Endothelial cell of umbilical vein (primary cell): ENCODE measurements at regions not wholly inside any gene's neighbourhood (a gene's known extent, or its start where the extent isn't known, plus 50 kb on each side); places are given as distances from the start of the nearest gene placed in this dataset.

Experiments
- EZH2 ChIP-seq: IDR thresholded peaks from 2 replicates; pipeline ENCODE4 v1.6.1; 2012; ENCODE audit warnings: borderline replicate concordance, low read depth, mild to moderate bottlenecking, moderate library complexity, low read length, inconsistent platforms; ENCODE audit not compliant: severe bottlenecking
- FOS ChIP-seq: IDR thresholded peaks from 2 replicates; pipeline ENCODE4 v1.6.1; 2011; ENCODE audit warnings: mild to moderate bottlenecking, low read length, moderate library complexity, borderline replicate concordance; ENCODE audit not compliant: insufficient read depth
- GATA2 ChIP-seq: IDR thresholded peaks from 2 replicates; pipeline ENCODE4 v1.7.0; 2011; ENCODE audit warnings: low read depth, mild to moderate bottlenecking, moderate library complexity, mixed read lengths, low read length; ENCODE audit not compliant: insufficient read length, insufficient read depth
- JUN ChIP-seq: IDR thresholded peaks from 2 replicates; pipeline ENCODE4 v1.6.1; 2011; ENCODE audit warnings: borderline replicate concordance, low read depth; ENCODE audit not compliant: insufficient read length, insufficient read depth
- MYC ChIP-seq: IDR thresholded peaks from one replicate; pipeline ENCODE4 v1.6.1; 2011; ENCODE audit warnings: mild to moderate bottlenecking, low read depth, low read length
- POLR2A ChIP-seq: IDR thresholded peaks from 2 replicates; pipeline ENCODE4 v1.6.1; 2012; ENCODE audit warnings: low read depth, mild to moderate bottlenecking, control low read depth, low read length
- POLR2AphosphoS5 ChIP-seq: IDR thresholded peaks from 2 replicates; pipeline ENCODE4 v1.6.1; 2012; ENCODE audit warnings: low read depth, mild to moderate bottlenecking, control low read depth, low read length, moderate library complexity; ENCODE audit not compliant: insufficient read depth
- TF ChIP-seq, protein P1 (sequence below), 2 donors: IDR thresholded peaks; 1 replicate in 1 of 2; 2 replicates in 1 of 2; pipeline ENCODE4 v1.5.1; 2011; ENCODE audit warnings: low read length in 2 of 2, mild to moderate bottlenecking in 2 of 2, moderate library complexity in 2 of 2, control low read depth in 1 of 2, inconsistent platforms in 1 of 2, low read depth in 1 of 2; ENCODE audit not compliant: insufficient read depth in 1 of 2; ENCODE audit errors: extremely low read depth in 1 of 2
- TF ChIP-seq, protein P2 (sequence below): IDR thresholded peaks from 2 replicates; pipeline ENCODE4 v1.6.1; 2011; ENCODE audit not compliant: insufficient read depth, insufficient read length

DNA sequence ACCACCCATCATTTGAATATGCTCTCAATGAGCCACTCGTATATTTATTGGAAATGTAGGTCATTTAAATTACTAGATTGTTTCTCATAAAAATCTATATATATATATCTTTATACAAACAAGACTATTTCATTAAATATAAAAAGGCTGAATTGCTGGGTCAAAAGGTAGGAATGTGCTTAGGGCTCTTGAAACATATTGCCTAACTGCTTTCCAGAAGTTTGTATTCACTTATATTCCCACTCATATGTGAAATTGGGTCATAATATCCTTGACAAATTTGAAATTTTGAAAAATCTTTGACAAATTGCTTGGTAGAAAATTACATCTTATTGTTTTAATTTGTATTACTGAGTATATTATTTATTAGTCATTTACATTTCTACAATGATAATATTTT lies 999.8 kb upstream of the CDH2 start:
- TF ChIP-seq, protein P1, sequence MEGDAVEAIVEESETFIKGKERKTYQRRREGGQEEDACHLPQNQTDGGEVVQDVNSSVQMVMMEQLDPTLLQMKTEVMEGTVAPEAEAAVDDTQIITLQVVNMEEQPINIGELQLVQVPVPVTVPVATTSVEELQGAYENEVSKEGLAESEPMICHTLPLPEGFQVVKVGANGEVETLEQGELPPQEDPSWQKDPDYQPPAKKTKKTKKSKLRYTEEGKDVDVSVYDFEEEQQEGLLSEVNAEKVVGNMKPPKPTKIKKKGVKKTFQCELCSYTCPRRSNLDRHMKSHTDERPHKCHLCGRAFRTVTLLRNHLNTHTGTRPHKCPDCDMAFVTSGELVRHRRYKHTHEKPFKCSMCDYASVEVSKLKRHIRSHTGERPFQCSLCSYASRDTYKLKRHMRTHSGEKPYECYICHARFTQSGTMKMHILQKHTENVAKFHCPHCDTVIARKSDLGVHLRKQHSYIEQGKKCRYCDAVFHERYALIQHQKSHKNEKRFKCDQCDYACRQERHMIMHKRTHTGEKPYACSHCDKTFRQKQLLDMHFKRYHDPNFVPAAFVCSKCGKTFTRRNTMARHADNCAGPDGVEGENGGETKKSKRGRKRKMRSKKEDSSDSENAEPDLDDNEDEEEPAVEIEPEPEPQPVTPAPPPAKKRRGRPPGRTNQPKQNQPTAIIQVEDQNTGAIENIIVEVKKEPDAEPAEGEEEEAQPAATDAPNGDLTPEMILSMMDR (IDR thresholded peaks at IDR 0.05; ENCODE audit: extremely low read depth in 1 of 2, insufficient read depth in 1 of 2, low read depth in 1 of 2, low read length in 2 of 2), result no peak
- TF ChIP-seq POLR2A (no peak), EZH2 (no peak), FOS (no peak), POLR2AphosphoS5 (no peak), GATA2 (no peak), MYC (no peak), JUN (no peak)
- TF ChIP-seq, protein P2, sequence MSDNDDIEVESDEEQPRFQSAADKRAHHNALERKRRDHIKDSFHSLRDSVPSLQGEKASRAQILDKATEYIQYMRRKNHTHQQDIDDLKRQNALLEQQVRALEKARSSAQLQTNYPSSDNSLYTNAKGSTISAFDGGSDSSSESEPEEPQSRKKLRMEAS, result no peak
